Activated naive CD8-positive, alpha-beta T cell treated with anti-CD3 and anti-CD28 coated beads, Interleukin-2, amount 10 ng/mL, durations not matched to agents 7 days and 5 days (primary cell): ENCODE measurements at regions not wholly inside any gene's neighbourhood (a gene's known extent, or its start where the extent isn't known, plus 50 kb on each side); places are given as distances from the start of the nearest gene placed in this dataset.

ENCODE experiments used
- ATAC-seq: fragments of 150-1000 bp; cut with Tn5 transposase; one replicate; pipeline ENCODE4 v1.10.0; 2021; ENCODE audit warnings: low read depth, moderate library complexity
- POLR2A ChIA-PET: fragments of 350-600 bp; sonication (Branson Sonifier 250); formaldehyde crosslinking; loops from one replicate; lab custom pipeline; 2021; ENCODE audit warnings: antibody characterized with exemption; lab: Charles Lee
- DNase-seq: peaks from one replicate; pipeline ENCODE4 v3.0.0; 2021
- H3K27ac Mint-ChIP-seq: one replicate; pipeline ENCODE4 v1.8.0; 2022; ENCODE audit warnings: mild to moderate bottlenecking, mixed read lengths
- H3K27me3 Mint-ChIP-seq: one replicate; pipeline ENCODE4 v1.8.0; 2022; ENCODE audit warnings: mild to moderate bottlenecking, moderate library complexity, mixed read lengths
- H3K36me3 Mint-ChIP-seq: one replicate; pipeline ENCODE4 v1.8.0; 2021; ENCODE audit warnings: mild to moderate bottlenecking, mixed read lengths
- H3K4me1 Mint-ChIP-seq: one replicate; pipeline ENCODE4 v1.8.0; 2021; ENCODE audit warnings: mixed read lengths
- H3K4me3 Mint-ChIP-seq: one replicate; pipeline ENCODE4 v1.8.0; 2022; ENCODE audit warnings: mild to moderate bottlenecking, moderate library complexity, mixed read lengths
- H3K9me3 Mint-ChIP-seq: one replicate; pipeline ENCODE4 v1.8.0; 2021; ENCODE audit warnings: mixed read lengths

- peaks cover under 1% of the 10 kb centered on the region for H3K9me3 Mint-ChIP-seq
- POLR2A ChIA-PET, result no interaction called here
- H3K27me3 Mint-ChIP-seq, result no peaks in the 10 kb centered on the region
- DNase-seq, result no peak
- H3K4me1 Mint-ChIP-seq, result no peaks in the 10 kb centered on the region
- H3K4me3 Mint-ChIP-seq, result no peak overlapping the region
- H3K27ac Mint-ChIP-seq, result no peak overlapping the region
- peaks cover 2% of the 10 kb centered on the region for H3K36me3 Mint-ChIP-seq
- ATAC-seq, result no peak
These were observed 111.1 kb upstream of the KLF7 start for GRCh38 chr2:207276858-207277257.

- H3K36me3 Mint-ChIP-seq, result peaks cover 4% of the 10 kb centered on the region
- ATAC-seq (no peak), DNase-seq (no peak)
- POLR2A ChIA-PET, result no interaction called here
- no peaks in the 10 kb centered on the region for H3K27me3 Mint-ChIP-seq
- no peak overlapping the region for H3K27ac Mint-ChIP-seq
- peaks cover 8% of the 10 kb centered on the region for H3K4me1 Mint-ChIP-seq
- peaks cover 3% of the 10 kb centered on the region for H3K9me3 Mint-ChIP-seq
- H3K4me3 Mint-ChIP-seq, result no peak overlapping the region
These were observed 113.8 kb upstream of the KLF7 start for GRCh38 chr2:207279520-207279919.

- Mint-ChIP-seq H3K27me3 (no peaks in the 10 kb centered on the region), H3K27ac (no peak overlapping the region), H3K9me3 (peaks cover 3% of the 10 kb centered on the region), H3K4me1 (peaks cover 17% of the 10 kb centered on the region), H3K4me3 (no peak overlapping the region), H3K36me3 (peaks cover 4% of the 10 kb centered on the region)
- DNase-seq (no peak), ATAC-seq (no peak)
- POLR2A ChIA-PET, result no interaction called here
These were observed 115.7 kb upstream of the KLF7 start for GRCh38 chr2:207281436-207281835.

GRCh38 chr2:207282916-207283315, 117.2 kb upstream of the KLF7 start:
- no peaks in the 10 kb centered on the region for H3K27me3 Mint-ChIP-seq
- H3K9me3 Mint-ChIP-seq, result peaks cover 5% of the 10 kb centered on the region
- DNase-seq (no peak), ATAC-seq (peak; percentile 22)
- POLR2A ChIA-PET, result interaction anchor here (1.3 kb wide), 1 partner anchor 117 kb away, joined by 3 read pairs; the partner anchor contains the start of gene KLF7
- H3K27ac Mint-ChIP-seq, result peak overlapping the region; percentile 83
- peaks cover 17% of the 10 kb centered on the region for H3K4me1 Mint-ChIP-seq
- H3K36me3 Mint-ChIP-seq, result peaks cover 4% of the 10 kb centered on the region
- peak overlapping the region; percentile 70 for H3K4me3 Mint-ChIP-seq

DNA sequence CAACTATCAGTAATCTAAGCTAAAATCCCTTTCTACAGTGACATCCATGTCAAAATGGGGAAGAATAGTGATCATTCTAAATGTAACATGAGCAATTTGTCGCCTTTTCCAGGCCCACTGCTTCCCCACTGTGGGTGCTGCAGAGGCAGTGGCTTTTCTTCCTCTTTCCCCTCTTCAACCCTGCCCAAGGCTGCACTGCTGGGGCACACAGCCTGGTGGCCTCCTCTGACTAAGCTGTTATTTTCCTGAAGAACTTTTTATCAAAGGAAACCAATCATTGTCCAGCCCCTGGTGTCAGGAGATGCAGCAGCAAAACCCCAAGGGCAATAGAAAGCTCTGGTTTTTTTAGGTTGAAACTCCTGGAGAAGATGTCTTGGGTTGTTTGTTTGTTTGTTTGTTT, 117.6 kb upstream of the KLF7 start:
- no peak for DNase-seq
- peak overlapping the region; percentile 83 for H3K27ac Mint-ChIP-seq
- H3K9me3 Mint-ChIP-seq, result peaks cover 5% of the 10 kb centered on the region
- H3K36me3 Mint-ChIP-seq, result peaks cover 4% of the 10 kb centered on the region
- POLR2A ChIA-PET, result interaction anchor here (1.3 kb wide), 1 partner anchor 117 kb away, joined by 3 read pairs; the partner anchor contains the start of gene KLF7
- peak overlapping the region; percentile 70 for H3K4me3 Mint-ChIP-seq
- no peaks in the 10 kb centered on the region for H3K27me3 Mint-ChIP-seq
- peaks cover 17% of the 10 kb centered on the region for H3K4me1 Mint-ChIP-seq
- peak; percentile 65 for ATAC-seq

- Mint-ChIP-seq H3K4me3 (no peak overlapping the region), H3K27ac (no peak overlapping the region), H3K27me3 (peaks cover under 1% of the 10 kb centered on the region), H3K36me3 (peaks cover 4% of the 10 kb centered on the region), H3K4me1 (peaks cover 17% of the 10 kb centered on the region), H3K9me3 (peaks cover 5% of the 10 kb centered on the region)
- POLR2A ChIA-PET, result interaction anchor here (0.8 kb wide), 1 partner anchor 245 kb away, joined by 3 read pairs; the partner anchor contains the start of gene CREB1
- no peak for ATAC-seq
- DNase-seq, result no peak
These were observed 119.1 kb upstream of the KLF7 start for GRCh38 chr2:207284556-207285472.

- Mint-ChIP-seq H3K4me3 (no peak overlapping the region), H3K27ac (no peak overlapping the region), H3K4me1 (peaks cover 17% of the 10 kb centered on the region), H3K9me3 (peaks cover 5% of the 10 kb centered on the region), H3K36me3 (peaks cover 4% of the 10 kb centered on the region), H3K27me3 (peaks cover 7% of the 10 kb centered on the region)
- POLR2A ChIA-PET, result no interaction called here
- ATAC-seq, result no peak
- DNase-seq, result no peak
These were observed 119.7 kb upstream of the KLF7 start for GRCh38 chr2:207285473-207285815.

GRCh38 chr2:207286106-207286505, 120.4 kb upstream of the KLF7 start:
- DNase-seq (no peak), ATAC-seq (no peak)
- Mint-ChIP-seq H3K4me1 (peaks cover 17% of the 10 kb centered on the region), H3K9me3 (peaks cover 5% of the 10 kb centered on the region), H3K36me3 (peaks cover 4% of the 10 kb centered on the region), H3K4me3 (no peak overlapping the region), H3K27ac (no peak overlapping the region), H3K27me3 (peaks cover 7% of the 10 kb centered on the region)
- POLR2A ChIA-PET, result interaction anchor here (0.6 kb wide), 1 partner anchor 170 kb away, joined by 3 read pairs; no protein-coding TSS in a partner anchor

DNA sequence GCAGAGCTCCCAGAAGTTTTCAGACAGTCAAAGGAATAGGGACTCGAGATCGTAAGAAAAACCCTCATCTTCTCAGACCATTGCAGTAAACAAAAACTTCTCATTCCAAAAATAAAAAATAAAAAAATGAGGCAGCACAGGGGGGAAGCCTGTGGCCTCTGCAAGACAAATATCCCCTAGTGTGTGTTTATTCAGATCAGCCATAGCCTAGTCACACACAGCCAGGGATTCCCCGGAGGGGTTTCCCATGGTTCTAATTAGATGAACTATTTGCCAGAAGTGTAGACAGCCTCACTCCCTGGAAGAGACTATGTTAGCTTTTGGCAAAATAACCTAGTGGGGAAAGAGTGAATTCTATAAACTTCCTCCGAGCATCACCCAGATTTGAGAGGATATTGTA, 122.9 kb upstream of the KLF7 start:
- Mint-ChIP-seq H3K9me3 (peaks cover 6% of the 10 kb centered on the region), H3K27ac (no peak overlapping the region), H3K4me3 (no peak overlapping the region), H3K27me3 (peaks cover 7% of the 10 kb centered on the region), H3K4me1 (peaks cover 9% of the 10 kb centered on the region), H3K36me3 (no peaks in the 10 kb centered on the region)
- POLR2A ChIA-PET, result interaction anchor here (0.6 kb wide), 1 partner anchor 549 kb away, joined by 4 read pairs; no protein-coding TSS in a partner anchor
- ATAC-seq (no peak), DNase-seq (no peak)

- peaks cover 7% of the 10 kb centered on the region for H3K27me3 Mint-ChIP-seq
- H3K27ac Mint-ChIP-seq, result no peak overlapping the region
- peaks cover 9% of the 10 kb centered on the region for H3K4me1 Mint-ChIP-seq
- POLR2A ChIA-PET, result no interaction called here
- DNase-seq, result no peak
- no peaks in the 10 kb centered on the region for H3K36me3 Mint-ChIP-seq
- H3K9me3 Mint-ChIP-seq, result peaks cover 6% of the 10 kb centered on the region
- no peak overlapping the region for H3K4me3 Mint-ChIP-seq
- ATAC-seq, result no peak
These were observed 123.7 kb upstream of the KLF7 start for GRCh38 chr2:207289295-207290018.

DNA sequence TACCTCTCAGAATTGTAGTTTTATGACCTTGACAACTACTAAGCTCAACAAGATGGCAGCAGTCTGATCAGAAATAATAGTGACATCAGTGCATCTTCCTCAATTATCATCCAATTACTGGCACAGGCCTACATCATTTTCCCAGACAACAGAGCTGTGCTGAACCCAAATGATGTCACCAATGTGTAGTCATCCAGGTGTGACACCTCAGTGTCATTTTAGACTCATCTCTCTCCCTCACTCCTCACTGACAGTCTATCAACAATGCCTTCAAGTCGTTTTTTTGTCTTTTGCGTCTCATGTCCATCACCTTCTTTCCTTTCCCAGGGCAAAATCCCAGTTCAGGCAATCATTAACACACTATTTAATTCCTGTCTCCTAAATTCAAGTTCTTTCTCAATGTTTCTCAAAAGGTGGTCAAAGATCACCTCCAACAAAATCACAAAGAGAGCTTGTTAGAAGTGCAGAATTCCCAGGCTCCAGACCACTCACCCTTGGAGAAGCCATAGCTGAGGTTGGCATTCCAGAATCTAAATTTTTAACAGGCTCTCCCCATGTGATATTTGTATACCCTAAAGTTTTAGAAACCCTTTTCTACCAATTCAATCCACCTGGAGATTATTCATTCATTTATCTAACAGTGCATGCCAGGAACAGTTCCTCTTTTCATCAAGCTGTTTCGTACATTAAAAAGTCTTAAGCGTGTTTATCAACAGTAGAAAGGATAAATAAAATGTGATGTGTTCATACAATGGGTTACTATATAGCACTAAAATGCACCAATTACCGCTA, 125.3 kb upstream of the KLF7 start:
- DNase-seq (no peak), ATAC-seq (no peak)
- peaks cover 10% of the 10 kb centered on the region for H3K9me3 Mint-ChIP-seq
- no peaks in the 10 kb centered on the region for H3K4me1 Mint-ChIP-seq
- peaks cover 7% of the 10 kb centered on the region for H3K27me3 Mint-ChIP-seq
- POLR2A ChIA-PET, result no interaction called here
- H3K4me3 Mint-ChIP-seq, result no peak overlapping the region
- no peak overlapping the region for H3K27ac Mint-ChIP-seq
- H3K36me3 Mint-ChIP-seq, result no peaks in the 10 kb centered on the region

GRCh38 chr2:207291625-207292252, 126.0 kb upstream of the KLF7 start:
- Mint-ChIP-seq H3K4me1 (no peaks in the 10 kb centered on the region), H3K36me3 (no peaks in the 10 kb centered on the region), H3K4me3 (no peak overlapping the region), H3K27me3 (peaks cover 7% of the 10 kb centered on the region), H3K27ac (no peak overlapping the region), H3K9me3 (peaks cover 10% of the 10 kb centered on the region)
- POLR2A ChIA-PET, result no interaction called here
- DNase-seq, result no peak
- no peak for ATAC-seq
